Kidney (tissue), 13 donors: ENCODE measurements at regions not wholly inside any gene's neighbourhood (a gene's known extent, or its start where the extent isn't known, plus 50 kb on each side); places are given as distances from the start of the nearest gene placed in this dataset.

Source experiments
- DNase-seq, 5 donors: peaks; one replicate each; pipeline ENCODE4 v3.0.0-alpha.2; 2013 to 2020
- FAIRE-seq: peaks from 2 replicates; lab custom pipeline; 2012; peaks lifted over from hg19 to GRCh38; lab: Jason Lieb, UNC
- H3K27ac ChIP-seq, 2 donors: one replicate each; pipeline ENCODE4 v1.7.0; 2013; ENCODE audit warnings: low read depth in 2 of 2, low read length in 2 of 2, inconsistent platforms in 1 of 2
- H3K27me3 ChIP-seq: one replicate; pipeline ENCODE4 v1.7.1; 2013; ENCODE audit warnings: low read length, inconsistent platforms; ENCODE audit not compliant: control insufficient read depth, insufficient read depth
- H3K36me3 ChIP-seq, 3 donors: one replicate each; pipeline versions ENCODE4 v1.7.0 to v1.7.1; 2013; ENCODE audit warnings: low read length in 3 of 3, control low read depth in 1 of 3, inconsistent platforms in 1 of 3; ENCODE audit not compliant: insufficient read depth in 3 of 3, control insufficient read depth in 2 of 3
- H3K4me1 ChIP-seq, 3 donors: one replicate each; pipeline versions ENCODE4 v1.7.0 to v1.7.1; 2013; ENCODE audit warnings: low read length in 3 of 3, inconsistent platforms in 1 of 3, low read depth in 1 of 3; ENCODE audit not compliant: control insufficient read depth in 2 of 3, insufficient read depth in 2 of 3
- H3K4me3 ChIP-seq, 3 donors: one replicate each; pipeline versions ENCODE4 v1.7.0 to v1.8.1; 2013; ENCODE audit warnings: low read length in 3 of 3, control low read depth in 1 of 3, inconsistent platforms in 1 of 3
- H3K9ac ChIP-seq, 3 donors: one replicate each; pipeline versions ENCODE4 v1.7.0 to v1.7.1; 2013; ENCODE audit warnings: low read length in 3 of 3, control low read depth in 1 of 3, inconsistent platforms in 1 of 3
- H3K9me3 ChIP-seq, 3 donors: one replicate each; pipeline versions ENCODE4 v1.7.0 to v1.7.1; 2013; ENCODE audit warnings: low read length in 3 of 3, control low read depth in 1 of 3, inconsistent platforms in 1 of 3; ENCODE audit not compliant: control insufficient read depth in 2 of 3, insufficient read depth in 1 of 3
- CTCF ChIP-seq: IDR thresholded peaks from 3 replicates; pipeline ENCODE4 v1.5.1; 2012; ENCODE audit warnings: mild to moderate bottlenecking, moderate library complexity, borderline replicate concordance; ENCODE audit not compliant: insufficient read depth; ENCODE audit errors: extremely low read depth
- intact Hi-C: fragments of 100-400 bp; cut with DNase I; formaldehyde crosslinking; loops from one replicate; pipeline ENCODE4 v1.11.1; 2022
- donor health status: control.
- donor health status: control.
- donor health status: control.
- donor health status: control.
- donor health status: control.
- donor health status: DM: yes; HTN: yes; CAD: no.
- donor health status: Normal renal cell carcinoma (clear cell type).

- Histone ChIP-seq H3K9me3 (no peaks in the 10 kb centered on the region), H3K36me3 (no peaks in the 10 kb centered on the region), H3K27ac (no peak overlapping the region), H3K4me1 (no peaks in the 10 kb centered on the region), H3K4me3 (no peak overlapping the region), H3K9ac (no peak overlapping the region), H3K27me3 (no peaks in the 10 kb centered on the region)
- no peak for FAIRE-seq
- no peak for DNase-seq
- intact Hi-C loops: no loop called here
- no peak for TF ChIP-seq CTCF
Observed at GRCh38 chr5:53178830-53179229, 69.3 kb upstream of the MOCS2 start.

- Histone ChIP-seq H3K36me3 (no peaks in the 10 kb centered on the region), H3K27me3 (no peaks in the 10 kb centered on the region), H3K4me1 (no peaks in the 10 kb centered on the region), H3K9ac (no peak overlapping the region), H3K4me3 (no peak overlapping the region), H3K27ac (no peak overlapping the region), H3K9me3 (no peaks in the 10 kb centered on the region)
- FAIRE-seq: no peak
- no peak for DNase-seq
- intact Hi-C loops: no loop called here
- no peak for TF ChIP-seq CTCF
Observed at GRCh38 chr5:53179691-53180090, 70.1 kb upstream of the MOCS2 start.

GRCh38 chr5:53180538-53180937 is 71.0 kb upstream of the MOCS2 start:
- H3K9ac ChIP-seq: no peak overlapping the region
- intact Hi-C loops: no loop called here
- no peaks in the 10 kb centered on the region for H3K27me3 ChIP-seq
- no peaks in the 10 kb centered on the region for H3K4me1 ChIP-seq
- FAIRE-seq: no peak
- no peaks in the 10 kb centered on the region for H3K36me3 ChIP-seq
- H3K27ac ChIP-seq: no peak overlapping the region
- H3K9me3 ChIP-seq: peaks cover 0 to 3% (median 0%) of the 10 kb centered on the region in 3 donors
- TF ChIP-seq CTCF: no peak
- no peak for DNase-seq
- H3K4me3 ChIP-seq: no peak overlapping the region

GRCh38 chr5:53180991-53181390 is 71.4 kb upstream of the MOCS2 start:
- TF ChIP-seq CTCF: no peak
- intact Hi-C loops: no loop called here
- Histone ChIP-seq H3K27ac (no peak overlapping the region), H3K9ac (no peak overlapping the region), H3K4me1 (no peaks in the 10 kb centered on the region), H3K4me3 (no peak overlapping the region), H3K9me3 (peaks cover 0 to 3% (median 0%) of the 10 kb centered on the region in 3 donors), H3K27me3 (no peaks in the 10 kb centered on the region), H3K36me3 (no peaks in the 10 kb centered on the region)
- FAIRE-seq (no peak), DNase-seq (no peak)
